Neural progenitor cell (in vitro differentiated cells): ENCODE measurements at regions not wholly inside any gene's neighbourhood (a gene's known extent, or its start where the extent isn't known, plus 50 kb on each side); places are given as distances from the start of the nearest gene placed in this dataset.

Experiments
- DNase-seq: peaks from one replicate; pipeline ENCODE4 v3.0.0-alpha.2; 2016; ENCODE audit warnings: low spot score
- H2AFZ ChIP-seq: fragments of 200-600 bp; sonication (generic); replicated peaks from 2 replicates; pipeline ENCODE4 v1.6.1; 2016; ENCODE audit warnings: antibody characterized with exemption
- H3F3A ChIP-seq: fragments of 200-600 bp; sonication (generic); 2 replicates; pipeline ENCODE4 v1.6.1; 2016; ENCODE audit warnings: antibody characterized with exemption, low read depth
- H3K27ac ChIP-seq: fragments of 200-600 bp; sonication (generic); 2 replicates; pipeline ENCODE4 v1.5.1; 2016; ENCODE audit warnings: mild to moderate bottlenecking
- H3K27me3 ChIP-seq: fragments of 200-600 bp; sonication (generic); 2 replicates; pipeline ENCODE4 v1.6.1; 2016; ENCODE audit warnings: mild to moderate bottlenecking, moderate library complexity
- H3K36me3 ChIP-seq: fragments of 200-600 bp; sonication (generic); 2 replicates; pipeline ENCODE4 v1.5.1; 2016
- H3K4me1 ChIP-seq: fragments of 200-600 bp; sonication (generic); 2 replicates; pipeline ENCODE4 v1.6.1; 2016; ENCODE audit warnings: mixed run types
- H3K4me2 ChIP-seq: fragments of 200-600 bp; sonication (generic); 2 replicates; pipeline ENCODE4 v1.6.1; 2016
- H3K4me3 ChIP-seq: fragments of 200-600 bp; sonication (generic); 2 replicates; pipeline ENCODE4 v1.5.1; 2016
- H3K79me2 ChIP-seq: fragments of 200-600 bp; sonication (generic); 2 replicates; pipeline ENCODE4 v1.6.1; 2016; ENCODE audit warnings: low read depth
- H3K9ac ChIP-seq: fragments of 200-600 bp; sonication (generic); 2 replicates; pipeline ENCODE4 v1.6.1; 2016
- H3K9me3 ChIP-seq: fragments of 200-600 bp; sonication (generic); 2 replicates; pipeline ENCODE4 v1.5.1; 2016; ENCODE audit warnings: low read depth
- H4K20me1 ChIP-seq: fragments of 200-600 bp; sonication (generic); 2 replicates; pipeline ENCODE4 v1.6.1; 2016; ENCODE audit warnings: low read depth
- H3K27ac Mint-ChIP-seq: 3 replicates; pipeline ENCODE4 v1.8.0; 2021; ENCODE audit warnings: mixed read lengths
- H3K27me3 Mint-ChIP-seq: 2 replicates; pipeline ENCODE4 v1.8.0; 2022; ENCODE audit warnings: low read depth, mild to moderate bottlenecking, inconsistent platforms, moderate library complexity, mixed read lengths; ENCODE audit not compliant: insufficient read depth
- H3K36me3 Mint-ChIP-seq: 3 replicates; pipeline ENCODE4 v1.8.0; 2021; ENCODE audit warnings: mixed read lengths
- H3K4me1 Mint-ChIP-seq: 3 replicates; pipeline ENCODE4 v1.8.0; 2021; ENCODE audit warnings: mixed read lengths
- H3K4me3 Mint-ChIP-seq: 3 replicates; pipeline ENCODE4 v1.8.0; 2021; ENCODE audit warnings: mild to moderate bottlenecking, moderate library complexity, mixed read lengths
- H3K9me3 Mint-ChIP-seq: 3 replicates; pipeline ENCODE4 v1.8.0; 2020; ENCODE audit warnings: mixed read lengths
- EZH2 ChIP-seq: fragments of 200-600 bp; sonication (generic); IDR thresholded peaks from 2 replicates; pipeline ENCODE4 v1.6.1; 2017; ENCODE audit warnings: antibody characterized with exemption, mild to moderate bottlenecking, moderate library complexity
- EZH2phosphoT487 ChIP-seq: fragments of 200-600 bp; sonication (generic); IDR thresholded peaks from 2 replicates; pipeline ENCODE4 v1.6.1; 2017; ENCODE audit warnings: antibody characterized with exemption
- TF ChIP-seq, protein P1 (sequence below): fragments of 200-600 bp; sonication (generic); IDR thresholded peaks from 2 replicates; pipeline ENCODE4 v1.5.1; 2017; ENCODE audit warnings: antibody characterized with exemption, mild to moderate bottlenecking

DNA sequence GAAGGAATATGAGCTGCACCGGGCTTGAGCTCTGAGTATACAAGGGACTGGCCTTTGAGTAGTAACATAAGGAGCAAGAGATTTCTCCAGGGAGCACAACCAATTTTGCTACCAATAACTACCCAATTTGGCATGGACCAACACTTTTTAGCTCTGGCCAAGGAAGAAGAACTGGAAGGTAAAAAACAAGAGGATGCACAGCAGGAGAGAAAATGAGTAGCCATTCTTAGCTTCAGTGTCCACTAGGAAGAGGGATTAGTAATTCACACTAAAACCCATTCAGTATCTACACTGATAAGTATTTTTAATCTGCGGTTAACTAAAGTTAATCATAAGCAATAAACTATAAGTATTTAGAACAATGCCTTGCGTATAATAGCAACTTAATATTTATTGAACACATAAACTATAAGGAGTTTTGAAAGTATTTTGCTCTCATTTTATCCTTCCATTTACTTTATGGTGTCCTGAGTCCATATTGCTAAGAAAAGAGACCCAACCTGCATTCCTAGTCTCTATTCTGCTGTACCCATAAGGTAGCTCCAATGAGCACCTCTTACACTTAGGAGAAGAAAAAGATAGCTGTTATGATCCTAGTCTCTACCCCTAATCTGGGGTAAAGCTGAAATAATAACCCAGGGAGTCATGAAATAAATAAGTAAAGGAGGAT is 268.9 kb downstream of the IGSF11 start:
- no peak overlapping the region for H3K4me2 ChIP-seq
- no peak overlapping the region for H3K4me3 Mint-ChIP-seq
- H3K9ac ChIP-seq = no peak overlapping the region
- no peaks in the 10 kb centered on the region for H4K20me1 ChIP-seq
- H3K36me3 ChIP-seq = no peaks in the 10 kb centered on the region
- no peak overlapping the region for H3K27ac Mint-ChIP-seq
- no peak for DNase-seq
- H3K27me3 ChIP-seq = no peaks in the 10 kb centered on the region
- no peak overlapping the region for H3K4me3 ChIP-seq
- TF ChIP-seq, protein P1, sequence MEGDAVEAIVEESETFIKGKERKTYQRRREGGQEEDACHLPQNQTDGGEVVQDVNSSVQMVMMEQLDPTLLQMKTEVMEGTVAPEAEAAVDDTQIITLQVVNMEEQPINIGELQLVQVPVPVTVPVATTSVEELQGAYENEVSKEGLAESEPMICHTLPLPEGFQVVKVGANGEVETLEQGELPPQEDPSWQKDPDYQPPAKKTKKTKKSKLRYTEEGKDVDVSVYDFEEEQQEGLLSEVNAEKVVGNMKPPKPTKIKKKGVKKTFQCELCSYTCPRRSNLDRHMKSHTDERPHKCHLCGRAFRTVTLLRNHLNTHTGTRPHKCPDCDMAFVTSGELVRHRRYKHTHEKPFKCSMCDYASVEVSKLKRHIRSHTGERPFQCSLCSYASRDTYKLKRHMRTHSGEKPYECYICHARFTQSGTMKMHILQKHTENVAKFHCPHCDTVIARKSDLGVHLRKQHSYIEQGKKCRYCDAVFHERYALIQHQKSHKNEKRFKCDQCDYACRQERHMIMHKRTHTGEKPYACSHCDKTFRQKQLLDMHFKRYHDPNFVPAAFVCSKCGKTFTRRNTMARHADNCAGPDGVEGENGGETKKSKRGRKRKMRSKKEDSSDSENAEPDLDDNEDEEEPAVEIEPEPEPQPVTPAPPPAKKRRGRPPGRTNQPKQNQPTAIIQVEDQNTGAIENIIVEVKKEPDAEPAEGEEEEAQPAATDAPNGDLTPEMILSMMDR = no peak
- no peak for TF ChIP-seq EZH2
- TF ChIP-seq EZH2phosphoT487 = no peak
- no peak overlapping the region for H3K27ac ChIP-seq
- H2AFZ ChIP-seq = no peak overlapping the region
- no peaks in the 10 kb centered on the region for H3K79me2 ChIP-seq
- peaks cover 3% of the 10 kb centered on the region for H3K4me1 Mint-ChIP-seq
- no peaks in the 10 kb centered on the region for H3K27me3 Mint-ChIP-seq
- no peaks in the 10 kb centered on the region for H3K36me3 Mint-ChIP-seq
- H3K9me3 Mint-ChIP-seq = no peaks in the 10 kb centered on the region
- H3F3A ChIP-seq = no peaks in the 10 kb centered on the region
- H3K4me1 ChIP-seq = peaks cover 6% of the 10 kb centered on the region
- H3K9me3 ChIP-seq = no peaks in the 10 kb centered on the region

DNA sequence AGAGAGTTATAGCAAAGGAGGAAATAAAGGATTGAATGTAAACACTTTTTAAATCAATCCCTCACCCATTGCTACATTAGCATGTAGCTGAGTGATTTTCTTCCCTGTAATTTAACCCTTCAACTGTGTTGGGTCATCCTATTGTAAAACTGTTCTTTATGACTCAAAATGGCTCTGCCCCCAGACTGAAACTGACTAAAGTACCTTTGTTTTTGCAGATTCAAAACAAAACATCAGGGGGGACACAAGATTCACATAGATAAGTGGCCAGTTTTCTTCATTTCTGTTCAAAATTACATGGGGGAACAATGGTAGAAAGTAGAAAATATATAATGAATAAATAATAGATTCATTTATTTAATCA is 268.4 kb downstream of the IGSF11 start:
- no peaks in the 10 kb centered on the region for H3K9me3 ChIP-seq
- H2AFZ ChIP-seq = no peak overlapping the region
- no peak overlapping the region for H3K9ac ChIP-seq
- Mint-ChIP-seq H3K36me3 (no peaks in the 10 kb centered on the region), H3K4me3 (no peak overlapping the region), H3K27ac (no peak overlapping the region), H3K9me3 (no peaks in the 10 kb centered on the region), H3K4me1 (peaks cover 3% of the 10 kb centered on the region), H3K27me3 (no peaks in the 10 kb centered on the region)
- H3K4me1 ChIP-seq = peaks cover 6% of the 10 kb centered on the region
- no peaks in the 10 kb centered on the region for H3K79me2 ChIP-seq
- DNase-seq = no peak
- TF ChIP-seq, protein P1 = no peak
- no peak for TF ChIP-seq EZH2phosphoT487
- TF ChIP-seq EZH2 = no peak
- no peak overlapping the region for H3K27ac ChIP-seq
- H3K27me3 ChIP-seq = no peaks in the 10 kb centered on the region
- no peaks in the 10 kb centered on the region for H3K36me3 ChIP-seq
- H4K20me1 ChIP-seq = no peaks in the 10 kb centered on the region
- no peak overlapping the region for H3K4me2 ChIP-seq
- H3K4me3 ChIP-seq = no peak overlapping the region
- no peaks in the 10 kb centered on the region for H3F3A ChIP-seq

DNA sequence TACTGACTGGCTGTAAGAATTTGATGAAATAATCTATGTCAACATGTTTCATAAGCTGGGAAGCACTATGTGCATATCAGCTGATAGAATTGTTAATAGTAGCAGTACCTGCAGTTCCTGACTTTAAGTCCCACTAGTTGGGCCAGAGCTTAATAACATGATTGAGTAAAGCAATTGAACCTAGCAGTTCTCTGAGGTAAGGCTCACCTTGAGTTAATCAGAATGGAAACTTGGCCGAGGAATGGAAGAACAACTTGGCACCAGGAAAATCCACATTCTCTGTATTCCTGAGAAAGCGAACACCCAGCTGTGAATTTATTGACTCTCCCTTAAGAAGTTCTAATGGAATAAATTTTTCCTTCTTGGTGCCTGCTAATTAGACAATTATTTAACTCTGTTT is 262.6 kb downstream of the IGSF11 start:
- DNase-seq = no peak
- Mint-ChIP-seq H3K27me3 (peaks cover 3% of the 10 kb centered on the region), H3K4me1 (peaks cover 27% of the 10 kb centered on the region), H3K4me3 (no peak overlapping the region), H3K27ac (peak overlapping the region; percentile 97), H3K36me3 (peaks cover 2% of the 10 kb centered on the region), H3K9me3 (peaks cover 13% of the 10 kb centered on the region)
- Histone ChIP-seq H3K79me2 (no peaks in the 10 kb centered on the region), H3K4me2 (peak overlapping the region; percentile 4), H3K27me3 (no peaks in the 10 kb centered on the region), H2AFZ (no peak overlapping the region), H3K36me3 (no peaks in the 10 kb centered on the region), H3K9me3 (no peaks in the 10 kb centered on the region), H4K20me1 (no peaks in the 10 kb centered on the region), H3K27ac (peak overlapping the region; percentile 60), H3F3A (peaks cover 12% of the 10 kb centered on the region), H3K4me3 (no peak overlapping the region), H3K9ac (no peak overlapping the region), H3K4me1 (peaks cover 11% of the 10 kb centered on the region)
- TF ChIP-seq, protein P1 = no peak
- TF ChIP-seq EZH2 (no peak), EZH2phosphoT487 (no peak)
